ENCODE measurements at regions not wholly inside any gene's neighbourhood (a gene's known extent, or its start where the extent isn't known, plus 50 kb on each side); places are given as distances from the start of the nearest gene placed in this dataset.

DNA sequence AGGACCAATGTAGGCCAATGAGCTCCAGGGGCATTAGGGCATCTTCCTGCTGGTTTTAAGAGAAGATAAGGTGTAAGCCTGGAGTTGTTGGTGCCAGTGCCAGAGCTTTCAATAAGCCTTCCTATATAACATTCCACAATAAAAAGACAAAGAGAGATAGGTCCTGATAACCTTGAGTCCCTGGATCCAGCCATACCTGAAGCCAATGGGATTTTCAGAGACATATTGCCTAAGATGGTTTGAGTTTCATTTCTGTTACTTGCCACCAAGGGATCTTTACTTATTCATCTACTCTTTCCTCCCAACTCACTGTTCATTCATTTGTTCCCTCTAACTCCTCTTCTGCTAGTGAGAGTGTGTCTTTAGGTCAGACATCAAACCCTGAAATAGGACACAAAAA lies 68.8 kb upstream of the CAPZB start:
- TF ChIP-seq EZH2 (IDR thresholded peaks at IDR 0.05; ENCODE audit: borderline replicate concordance): no peak
- TF ChIP-seq, protein P1, sequence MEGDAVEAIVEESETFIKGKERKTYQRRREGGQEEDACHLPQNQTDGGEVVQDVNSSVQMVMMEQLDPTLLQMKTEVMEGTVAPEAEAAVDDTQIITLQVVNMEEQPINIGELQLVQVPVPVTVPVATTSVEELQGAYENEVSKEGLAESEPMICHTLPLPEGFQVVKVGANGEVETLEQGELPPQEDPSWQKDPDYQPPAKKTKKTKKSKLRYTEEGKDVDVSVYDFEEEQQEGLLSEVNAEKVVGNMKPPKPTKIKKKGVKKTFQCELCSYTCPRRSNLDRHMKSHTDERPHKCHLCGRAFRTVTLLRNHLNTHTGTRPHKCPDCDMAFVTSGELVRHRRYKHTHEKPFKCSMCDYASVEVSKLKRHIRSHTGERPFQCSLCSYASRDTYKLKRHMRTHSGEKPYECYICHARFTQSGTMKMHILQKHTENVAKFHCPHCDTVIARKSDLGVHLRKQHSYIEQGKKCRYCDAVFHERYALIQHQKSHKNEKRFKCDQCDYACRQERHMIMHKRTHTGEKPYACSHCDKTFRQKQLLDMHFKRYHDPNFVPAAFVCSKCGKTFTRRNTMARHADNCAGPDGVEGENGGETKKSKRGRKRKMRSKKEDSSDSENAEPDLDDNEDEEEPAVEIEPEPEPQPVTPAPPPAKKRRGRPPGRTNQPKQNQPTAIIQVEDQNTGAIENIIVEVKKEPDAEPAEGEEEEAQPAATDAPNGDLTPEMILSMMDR (IDR thresholded peaks at IDR 0.05; ENCODE audit: poor library complexity): no peak
- TF ChIP-seq EZH2phosphoT487 (IDR thresholded peaks at IDR 0.05; ENCODE audit: low read depth, severe bottlenecking, unreplicated experiment): no peak
